ENCODE measurements at regions not wholly inside any gene's neighbourhood (a gene's known extent, or its start where the extent isn't known, plus 50 kb on each side); places are given as distances from the start of the nearest gene placed in this dataset.

GRCh38 chr5:2696156-2696807, 55.2 kb downstream of the IRX2 start:
- Histone ChIP-seq H3K4me3 (no peak overlapping the region), H3K9me3 (no peaks in the 10 kb centered on the region), H3K27me3 (no peaks in the 10 kb centered on the region), H3K27ac (no peak overlapping the region), H3K36me3 (no peaks in the 10 kb centered on the region), H3K4me1 (ENCODE audit: insufficient read depth) (no peaks in the 10 kb centered on the region)
- no peak for TF ChIP-seq POLR2A (IDR thresholded peaks at IDR 0.05)
- no peak for TF ChIP-seq CTCF (IDR thresholded peaks at IDR 0.05)
- no peak for TF ChIP-seq EP300 (IDR thresholded peaks at IDR 0.05)
- WGBS, 3 donors: 83 to 86% (median 86%) methylated on average over 16 of the region's 16 CpGs
- intact Hi-C loops (cut with DNase I): no loop called here
- DNase-seq: no peak

GRCh38 chr5:2695200-2695891, 56.1 kb downstream of the IRX2 start:
- DNase-seq: no peak
- intact Hi-C loops (cut with DNase I): no loop called here
- no peaks in the 10 kb centered on the region for H3K36me3 ChIP-seq
- 73 to 83% (median 77%) methylated on average over 8 of the region's 8 CpGs for WGBS, 3 donors
- H3K27ac ChIP-seq: no peak overlapping the region
- TF ChIP-seq EP300 (IDR thresholded peaks at IDR 0.05): no peak
- TF ChIP-seq POLR2A (IDR thresholded peaks at IDR 0.05): no peak
- TF ChIP-seq CTCF (IDR thresholded peaks at IDR 0.05): no peak
- no peaks in the 10 kb centered on the region for H3K4me1 ChIP-seq (ENCODE audit: insufficient read depth)
- no peaks in the 10 kb centered on the region for H3K27me3 ChIP-seq
- H3K9me3 ChIP-seq: no peaks in the 10 kb centered on the region
- H3K4me3 ChIP-seq: no peak overlapping the region

GRCh38 chr5:2691530-2691929, 59.9 kb downstream of the IRX2 start:
- no peaks in the 10 kb centered on the region for H3K4me1 ChIP-seq (ENCODE audit: insufficient read depth)
- no peak overlapping the region for H3K27ac ChIP-seq
- H3K36me3 ChIP-seq: no peaks in the 10 kb centered on the region
- intact Hi-C loops (cut with DNase I): no loop called here
- H3K4me3 ChIP-seq: no peak overlapping the region
- no peak for TF ChIP-seq EP300 (IDR thresholded peaks at IDR 0.05)
- TF ChIP-seq POLR2A (IDR thresholded peaks at IDR 0.05): no peak
- TF ChIP-seq CTCF (IDR thresholded peaks at IDR 0.05): no peak
- H3K27me3 ChIP-seq: no peaks in the 10 kb centered on the region
- DNase-seq: no peak
- 47 to 68% (median 48%) methylated on average over 1 of the region's 1 CpG for WGBS, 3 donors
- no peaks in the 10 kb centered on the region for H3K9me3 ChIP-seq

GRCh38 chr5:2690293-2690692, 61.2 kb downstream of the IRX2 start:
- Histone ChIP-seq H3K9me3 (no peaks in the 10 kb centered on the region), H3K36me3 (no peaks in the 10 kb centered on the region), H3K4me1 (ENCODE audit: insufficient read depth) (no peaks in the 10 kb centered on the region), H3K4me3 (no peak overlapping the region), H3K27me3 (no peaks in the 10 kb centered on the region), H3K27ac (no peak overlapping the region)
- DNase-seq: no peak
- intact Hi-C loops (cut with DNase I): no loop called here
- no peak for TF ChIP-seq POLR2A (IDR thresholded peaks at IDR 0.05)
- no peak for TF ChIP-seq EP300 (IDR thresholded peaks at IDR 0.05)
- no peak for TF ChIP-seq CTCF (IDR thresholded peaks at IDR 0.05)
- WGBS, 3 donors: 79 to 84% (median 82%) methylated on average over 6 of the region's 6 CpGs

Data from ovary (tissue), 7 donors.